ENCODE measurements at regions not wholly inside any gene's neighbourhood (a gene's known extent, or its start where the extent isn't known, plus 50 kb on each side); places are given as distances from the start of the nearest gene placed in this dataset.

- no peak for TF ChIP-seq POLR2A (IDR thresholded peaks at IDR 0.05; ENCODE audit: low read length)
- TF ChIP-seq GATA1 (IDR thresholded peaks at IDR 0.05; ENCODE audit: low read depth, low read length) = no peak
Measured at GRCh38 chr18:51921862-51922261, 418.1 kb upstream of the DCC start.
